HepG2 (cell line): ENCODE measurements at regions not wholly inside any gene's neighbourhood (a gene's known extent, or its start where the extent isn't known, plus 50 kb on each side); places are given as distances from the start of the nearest gene placed in this dataset.

Experiments
- ATAC-seq: fragments of 200-7000 bp; cut with Tn5 transposase; 3 replicates; pipeline ENCODE4 v1.9.1; 2020; ENCODE audit warnings: mild to moderate bottlenecking, moderate library complexity
- BruUV-seq: library from RNA; stranded (reverse); fragments of 400-500 nt; replicated peaks from 2 replicates; lab custom pipeline; 2021; lab: Mats Ljungman, UMichigan
- CTCF ChIA-PET: fragments of 300-600 bp; formaldehyde crosslinking; extraction: SDS; loops from one replicate; lab custom pipeline; 2021; ENCODE audit warnings: low total read pairs, inconsistent platforms, low intra/inter-chr PET ratio; lab: Yijun Ruan, JAX
- POLR2A ChIA-PET: fragments of 350-600 bp; sonication (Branson Sonifier 250); formaldehyde crosslinking; loops from one replicate; lab custom pipeline; 2020; ENCODE audit warnings: antibody characterized with exemption, inconsistent platforms; lab: Yijun Ruan, JAX
- DNase-seq: peaks from one replicate; pipeline ENCODE4 v3.0.0-alpha.2; 2015; ENCODE audit warnings: low spot score
- FAIRE-seq: peaks from 3 replicates; lab custom pipeline; 2011; peaks lifted over from hg19 to GRCh38; lab: Jason Lieb, UNC
- H2AFZ ChIP-seq: one replicate; pipeline ENCODE4 v1.6.1; 2011; ENCODE audit warnings: low read length, inconsistent platforms
- H3K27ac ChIP-seq: fragments of 300-600 bp; 3 replicates; pipeline ENCODE4 v1.8.0; 2011; ENCODE audit warnings: mixed run types, mild to moderate bottlenecking, mixed read lengths, low read length, inconsistent platforms; ENCODE audit not compliant: insufficient read depth; ENCODE audit errors: extremely low read length
- H3K27me3 ChIP-seq, 2 experiments: fragments of 200-600 bp in 1 of 2; 2 replicates in 1 of 2; 3 replicates in 1 of 2; pipeline versions ENCODE4 v1.6.0 to v1.8.0; 2011; ENCODE audit warnings: low read length in 2 of 2, mild to moderate bottlenecking in 2 of 2, moderate library complexity in 2 of 2, inconsistent platforms in 1 of 2; ENCODE audit not compliant: insufficient read depth in 2 of 2, control insufficient read depth in 1 of 2
- H3K36me3 ChIP-seq, 2 experiments: fragments of 200-600 bp in 1 of 2; replicated peaks in 1 of 2; 2 replicates in 1 of 2; 3 replicates in 1 of 2; pipeline versions ENCODE4 v1.5.1 to v1.8.0; 2011; ENCODE audit warnings: low read length in 2 of 2, inconsistent platforms in 1 of 2; ENCODE audit not compliant: insufficient read depth in 2 of 2, control insufficient read depth in 1 of 2
- H3K4me1 ChIP-seq: 2 replicates; pipeline ENCODE4 v1.5.1; 2012; ENCODE audit warnings: low read length, inconsistent platforms; ENCODE audit not compliant: insufficient read depth
- H3K4me2 ChIP-seq: 2 replicates; pipeline ENCODE4 v1.6.0; 2011; ENCODE audit warnings: low read depth, low read length, inconsistent platforms
- H3K4me3 ChIP-seq, 3 experiments: fragments of 200-600 bp in 1 of 3; sonication (generic), shearing (Covaris generic) in 1 of 3; replicated peaks in 1 of 3; 2 replicates each; pipeline ENCODE4 v1.5.1; 2011 to 2016; ENCODE audit warnings: low read length in 3 of 3, inconsistent platforms in 2 of 3, low read depth in 2 of 3, mild to moderate bottlenecking in 2 of 3, control low read depth in 1 of 3, mixed read lengths in 1 of 3; ENCODE audit not compliant: insufficient read depth in 1 of 3
- H3K79me2 ChIP-seq: one replicate; pipeline ENCODE4 v1.6.1; 2011; ENCODE audit warnings: low read length, inconsistent platforms; ENCODE audit not compliant: insufficient read depth
- H3K9ac ChIP-seq: 2 replicates; pipeline ENCODE4 v1.6.0; 2011; ENCODE audit warnings: mild to moderate bottlenecking, low read depth, low read length, inconsistent platforms; ENCODE audit not compliant: insufficient read depth
- H3K9me3 ChIP-seq: 2 replicates; pipeline ENCODE4 v1.5.1; 2012; ENCODE audit warnings: mild to moderate bottlenecking, low read length
- H4K20me1 ChIP-seq: 2 replicates; pipeline ENCODE4 v1.6.0; 2011; ENCODE audit warnings: inconsistent platforms, mild to moderate bottlenecking, low read length, moderate library complexity; ENCODE audit not compliant: insufficient read depth
- CC2D1A ChIP-seq: sonication (generic); formaldehyde crosslinking; IDR thresholded peaks from 2 replicates; pipeline ENCODE4 v1.8.1; 2023; ENCODE audit warnings: mild to moderate bottlenecking, missing genetic modification reagents
- CHD2 ChIP-seq: IDR thresholded peaks from 2 replicates; pipeline ENCODE4 v1.6.1; 2011; ENCODE audit warnings: low read depth, low read length, improper control_type of control experiment
- CHD4 ChIP-seq: fragments of 200-600 bp; sonication (generic); IDR thresholded peaks from 2 replicates; pipeline ENCODE4 v1.7.0; 2017; ENCODE audit warnings: mild to moderate bottlenecking, low read length, borderline replicate concordance
- GATAD1 ChIP-seq: IDR thresholded peaks from 2 replicates; pipeline ENCODE4 v1.6.1; 2016; ENCODE audit warnings: missing genetic modification reagents, missing compliant biosample characterization
- GMEB1 ChIP-seq: sonication (generic); formaldehyde crosslinking; IDR thresholded peaks from 2 replicates; pipeline ENCODE4 v1.5.1; 2020; ENCODE audit warnings: missing genetic modification reagents, mild to moderate bottlenecking, borderline replicate concordance
- HCFC1 ChIP-seq: fragments of 150-350 bp; IDR thresholded peaks from 2 replicates; pipeline ENCODE4 v1.6.1; 2014; ENCODE audit warnings: low read depth, low read length
- KAT7 ChIP-seq: IDR thresholded peaks from 2 replicates; pipeline ENCODE4 v1.6.1; 2018; ENCODE audit warnings: borderline replicate concordance, missing compliant biosample characterization
- MED1 ChIP-seq: sonication (generic); formaldehyde crosslinking; IDR thresholded peaks from 2 replicates; pipeline ENCODE4 v1.4.0; 2020; ENCODE audit warnings: missing genetic modification reagents
- NAIF1 ChIP-seq: sonication (generic); formaldehyde crosslinking; IDR thresholded peaks from 2 replicates; pipeline ENCODE4 v1.5.0; 2020; ENCODE audit warnings: mild to moderate bottlenecking, missing genetic modification reagents, borderline replicate concordance
- PHF21A ChIP-seq: sonication (generic); formaldehyde crosslinking; IDR thresholded peaks from 2 replicates; pipeline ENCODE4 v1.5.0; 2020; ENCODE audit warnings: mild to moderate bottlenecking, missing genetic modification reagents
- RELA ChIP-seq: sonication (generic); formaldehyde crosslinking; IDR thresholded peaks from 2 replicates; pipeline ENCODE4 v1.4.0; 2020; ENCODE audit warnings: missing genetic modification reagents
- RNF2 ChIP-seq: fragments of 450-650 bp; conservative IDR thresholded peaks from 2 replicates; pipeline ENCODE4 v1.6.1; 2016; ENCODE audit warnings: low read depth
- SAFB2 ChIP-seq: sonication (generic); formaldehyde crosslinking; IDR thresholded peaks from 2 replicates; pipeline ENCODE4 v1.5.1; 2020; ENCODE audit warnings: missing genetic modification reagents, low read depth, mild to moderate bottlenecking, borderline replicate concordance
- SALL1 ChIP-seq: sonication (generic); formaldehyde crosslinking; IDR thresholded peaks from 2 replicates; pipeline ENCODE4 v1.8.0; 2022; ENCODE audit warnings: mild to moderate bottlenecking, missing genetic modification reagents
- ZBTB8A ChIP-seq: sonication (generic); formaldehyde crosslinking; IDR thresholded peaks from 2 replicates; pipeline ENCODE4 v1.4.0; 2020; ENCODE audit warnings: mild to moderate bottlenecking, low read depth, missing genetic modification reagents, borderline replicate concordance
- ZFP41 ChIP-seq: sonication (generic); formaldehyde crosslinking; IDR thresholded peaks from 2 replicates; pipeline ENCODE4 v1.4.0; 2020; ENCODE audit warnings: mild to moderate bottlenecking, missing genetic modification reagents, borderline replicate concordance
- ZNF30 ChIP-seq: sonication (generic); formaldehyde crosslinking; IDR thresholded peaks from 2 replicates; pipeline ENCODE4 v1.5.0; 2020; ENCODE audit warnings: mild to moderate bottlenecking, missing genetic modification reagents
- ZNF770 ChIP-seq: sonication (generic); formaldehyde crosslinking; IDR thresholded peaks from 2 replicates; pipeline ENCODE4 v1.5.0; 2020; ENCODE audit warnings: mild to moderate bottlenecking, missing genetic modification reagents
- ZNF841 ChIP-seq: sonication (generic); formaldehyde crosslinking; IDR thresholded peaks from 2 replicates; pipeline ENCODE4 v1.8.1; 2023; ENCODE audit warnings: missing genetic modification reagents, borderline replicate concordance
- ZZZ3 ChIP-seq: sonication (generic); formaldehyde crosslinking; IDR thresholded peaks from 2 replicates; pipeline ENCODE4 v1.4.0; 2020; ENCODE audit warnings: missing genetic modification reagents, mild to moderate bottlenecking, borderline replicate concordance
- WGBS: methylation state at CpG from one replicate; pipeline ENCODE4 v1.1.6; 2017; ENCODE audit warnings: low lambda C conversion rate; 5-methylcytosine and 5-hydroxymethylcytosine counted together
- in situ Hi-C: cut with HindIII; loops from 2 replicates; pipeline ENCODE4 v1.10.0; 2017; ENCODE audit warnings: low pct_unique_long_range_greater_than_20kb; ENCODE audit not compliant: extremely low pct_ligation_motif_present
- intact Hi-C: fragments of 100-400 bp; cut with micrococcal nuclease; formaldehyde crosslinking; loops from one replicate; pipeline ENCODE4 v1.10.0; 2022; ENCODE audit not compliant: unreplicated experiment
- TF ChIP-seq, protein P1 (sequence below): sonication (generic); formaldehyde crosslinking; IDR thresholded peaks from 2 replicates; pipeline ENCODE4 v1.5.0; 2020; ENCODE audit warnings: missing genetic modification reagents

- no peak for TF ChIP-seq ZNF841 (CRISPR knock-in tag)
- TF ChIP-seq CHD2: no peak
- no peak for TF ChIP-seq SAFB2
- TF ChIP-seq, protein P1, sequence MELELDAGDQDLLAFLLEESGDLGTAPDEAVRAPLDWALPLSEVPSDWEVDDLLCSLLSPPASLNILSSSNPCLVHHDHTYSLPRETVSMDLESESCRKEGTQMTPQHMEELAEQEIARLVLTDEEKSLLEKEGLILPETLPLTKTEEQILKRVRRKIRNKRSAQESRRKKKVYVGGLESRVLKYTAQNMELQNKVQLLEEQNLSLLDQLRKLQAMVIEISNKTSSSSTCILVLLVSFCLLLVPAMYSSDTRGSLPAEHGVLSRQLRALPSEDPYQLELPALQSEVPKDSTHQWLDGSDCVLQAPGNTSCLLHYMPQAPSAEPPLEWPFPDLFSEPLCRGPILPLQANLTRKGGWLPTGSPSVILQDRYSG (CRISPR knock-in tag): no peak
- no peak for TF ChIP-seq RELA (CRISPR knock-in tag)
- TF ChIP-seq CHD4: no peak
Measured at GRCh38 chr7:119842337-119842736, 430.6 kb upstream of the KCND2 start (continued).

DNA sequence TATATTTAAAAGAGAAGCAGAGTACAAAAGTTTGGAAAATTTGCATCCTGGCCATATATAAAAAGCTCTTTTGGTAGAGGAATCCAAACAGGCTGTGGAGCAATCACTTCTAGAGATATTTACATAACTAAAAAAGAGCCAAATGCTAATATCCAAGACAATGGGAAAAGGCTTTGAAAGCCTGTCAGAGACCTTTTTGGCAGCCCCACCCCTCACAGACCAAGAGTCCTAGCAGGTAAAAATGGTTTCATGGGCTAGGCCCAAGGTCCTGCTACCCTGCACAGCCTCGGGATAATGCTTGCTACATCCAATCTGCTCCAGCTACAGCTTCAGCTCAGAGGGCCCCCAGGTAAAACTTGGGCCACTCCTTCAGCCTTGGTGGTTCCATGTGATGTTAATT lies 430.2 kb upstream of the KCND2 start:
- Histone ChIP-seq H4K20me1 (no peaks in the 10 kb centered on the region), H3K9me3 (peaks cover 23% of the 10 kb centered on the region), H3K79me2 (no peaks in the 10 kb centered on the region), H3K27me3 (no peaks in the 10 kb centered on the region), H3K27ac (no peak overlapping the region), H3K4me1 (no peaks in the 10 kb centered on the region), H3K36me3 (no peaks in the 10 kb centered on the region), H2AFZ (no peak overlapping the region), H3K9ac (no peak overlapping the region), H3K4me2 (no peak overlapping the region), H3K4me3 (no peak overlapping the region)
- no peak for DNase-seq
- in situ Hi-C loops (no loop called here), intact Hi-C loops (no loop called here)
- CTCF ChIA-PET: no interaction called here
- POLR2A ChIA-PET: no interaction called here
- ATAC-seq: no peak
- WGBS: 0% methylated on average over 1 of the region's 1 CpG
- FAIRE-seq: no peak
- BruUV-seq: no TSS peak
- TF ChIP-seq ZBTB8A (CRISPR knock-in tag) (no peak), HCFC1 (no peak), ZZZ3 (CRISPR knock-in tag) (no peak), CC2D1A (CRISPR knock-in tag) (no peak), GATAD1 (CRISPR knock-in tag) (no peak), PHF21A (no peak), ZFP41 (CRISPR knock-in tag) (no peak), NAIF1 (CRISPR knock-in tag) (no peak), ZNF770 (CRISPR knock-in tag) (no peak), RNF2 (no peak), MED1 (CRISPR knock-in tag) (no peak), SALL1 (CRISPR knock-in tag) (no peak), ZNF30 (CRISPR knock-in tag) (no peak), ZNF841 (CRISPR knock-in tag) (no peak), KAT7 (CRISPR knock-in tag) (no peak), GMEB1 (CRISPR knock-in tag) (no peak)
